IMR-90 (cell line): ENCODE measurements at regions not wholly inside any gene's neighbourhood (a gene's known extent, or its start where the extent isn't known, plus 50 kb on each side); places are given as distances from the start of the nearest gene placed in this dataset.

Source experiments
- FOS ChIP-seq: fragments of 150-350 bp; IDR thresholded peaks from 2 replicates; pipeline ENCODE4 v1.6.1; 2016; ENCODE audit warnings: low read depth, low read length
- MAFK ChIP-seq: IDR thresholded peaks from 2 replicates; pipeline ENCODE4 v1.6.1; 2012; ENCODE audit warnings: low read depth, low read length, improper control_type of control experiment
- MAZ ChIP-seq: IDR thresholded peaks from 2 replicates; pipeline ENCODE4 v1.6.1; 2012; ENCODE audit warnings: low read depth, mild to moderate bottlenecking, low read length, improper control_type of control experiment, moderate library complexity, borderline replicate concordance
- POLR2A ChIP-seq: IDR thresholded peaks from 2 replicates; pipeline ENCODE4 v1.6.1; 2012; ENCODE audit warnings: mild to moderate bottlenecking, low read depth, low read length
- RFX5 ChIP-seq: IDR thresholded peaks from 2 replicates; pipeline ENCODE4 v1.8.0; 2012; ENCODE audit warnings: low read depth, mild to moderate bottlenecking, low read length, moderate library complexity
- TF ChIP-seq, protein P1 (sequence below): conservative IDR thresholded peaks from 2 replicates; pipeline ENCODE4 v1.5.1; 2012; ENCODE audit warnings: mild to moderate bottlenecking, low read depth, low read length, improper control_type of control experiment
- TF ChIP-seq, protein P2 (sequence below): fragments of 150-350 bp; IDR thresholded peaks from 2 replicates; pipeline ENCODE4 v1.6.1; 2017; ENCODE audit warnings: mild to moderate bottlenecking, antibody characterized with exemption, low read length, low read depth

DNA sequence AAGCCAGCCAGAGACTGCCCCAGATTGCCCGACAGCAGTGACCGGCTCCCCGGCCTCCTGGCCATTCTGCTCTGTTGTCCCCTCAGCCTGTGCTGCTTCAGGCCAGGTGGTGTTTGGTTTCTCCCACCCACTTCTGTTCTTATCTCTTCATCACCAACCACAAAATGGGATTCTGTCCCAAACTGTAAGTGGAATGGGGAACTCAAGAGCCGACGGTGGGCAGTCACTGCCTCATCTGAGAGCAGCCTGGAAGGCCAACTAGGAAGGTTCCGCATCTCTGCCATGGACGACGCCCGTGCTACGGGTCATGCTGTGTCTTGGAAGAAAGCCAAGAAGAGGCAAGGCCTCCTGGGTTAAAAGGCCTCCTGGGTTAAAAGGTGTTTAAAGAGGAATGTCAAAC is 219.0 kb upstream of the PIK3R1 start:
- TF ChIP-seq, protein P1, sequence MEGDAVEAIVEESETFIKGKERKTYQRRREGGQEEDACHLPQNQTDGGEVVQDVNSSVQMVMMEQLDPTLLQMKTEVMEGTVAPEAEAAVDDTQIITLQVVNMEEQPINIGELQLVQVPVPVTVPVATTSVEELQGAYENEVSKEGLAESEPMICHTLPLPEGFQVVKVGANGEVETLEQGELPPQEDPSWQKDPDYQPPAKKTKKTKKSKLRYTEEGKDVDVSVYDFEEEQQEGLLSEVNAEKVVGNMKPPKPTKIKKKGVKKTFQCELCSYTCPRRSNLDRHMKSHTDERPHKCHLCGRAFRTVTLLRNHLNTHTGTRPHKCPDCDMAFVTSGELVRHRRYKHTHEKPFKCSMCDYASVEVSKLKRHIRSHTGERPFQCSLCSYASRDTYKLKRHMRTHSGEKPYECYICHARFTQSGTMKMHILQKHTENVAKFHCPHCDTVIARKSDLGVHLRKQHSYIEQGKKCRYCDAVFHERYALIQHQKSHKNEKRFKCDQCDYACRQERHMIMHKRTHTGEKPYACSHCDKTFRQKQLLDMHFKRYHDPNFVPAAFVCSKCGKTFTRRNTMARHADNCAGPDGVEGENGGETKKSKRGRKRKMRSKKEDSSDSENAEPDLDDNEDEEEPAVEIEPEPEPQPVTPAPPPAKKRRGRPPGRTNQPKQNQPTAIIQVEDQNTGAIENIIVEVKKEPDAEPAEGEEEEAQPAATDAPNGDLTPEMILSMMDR: no peak
- TF ChIP-seq MAFK (no peak), MAZ (no peak), RFX5 (no peak), POLR2A (no peak), FOS (no peak)
- TF ChIP-seq, protein P2, sequence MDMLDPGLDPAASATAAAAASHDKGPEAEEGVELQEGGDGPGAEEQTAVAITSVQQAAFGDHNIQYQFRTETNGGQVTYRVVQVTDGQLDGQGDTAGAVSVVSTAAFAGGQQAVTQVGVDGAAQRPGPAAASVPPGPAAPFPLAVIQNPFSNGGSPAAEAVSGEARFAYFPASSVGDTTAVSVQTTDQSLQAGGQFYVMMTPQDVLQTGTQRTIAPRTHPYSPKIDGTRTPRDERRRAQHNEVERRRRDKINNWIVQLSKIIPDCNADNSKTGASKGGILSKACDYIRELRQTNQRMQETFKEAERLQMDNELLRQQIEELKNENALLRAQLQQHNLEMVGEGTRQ: no peak
